Lung (tissue), 11 donors: ENCODE measurements at regions not wholly inside any gene's neighbourhood (a gene's known extent, or its start where the extent isn't known, plus 50 kb on each side); places are given as distances from the start of the nearest gene placed in this dataset.
A peak's percentile ranks its signal among the peaks of the same experiment; 100 is the strongest.

Source experiments
- ATAC-seq: fragments of 200-7000 bp; cut with Tn5 transposase; one replicate; pipeline ENCODE4 v1.9.1; 2020; ENCODE audit warnings: moderate number of reproducible peaks; ENCODE audit not compliant: insufficient read depth, low FRiP score
- DNase-seq, 3 donors: peaks; one replicate each; pipeline ENCODE4 v3.0.0-alpha.2; 2013 to 2017
- H3K27ac ChIP-seq, 2 donors: one replicate each; pipeline ENCODE4 v1.5.1; 2013; ENCODE audit warnings: mild to moderate bottlenecking in 2 of 2, moderate library complexity in 2 of 2, control low read depth in 1 of 2, inconsistent platforms in 1 of 2, low read depth in 1 of 2, low read length in 1 of 2
- H3K27me3 ChIP-seq, 3 donors: one replicate each; pipeline ENCODE4 v1.5.1; 2013; ENCODE audit warnings: low read length in 2 of 3; ENCODE audit not compliant: control insufficient read depth in 3 of 3, insufficient read depth in 3 of 3
- H3K36me3 ChIP-seq, 4 donors: one replicate each; pipeline ENCODE4 v1.5.1; 2013; ENCODE audit warnings: low read length in 4 of 4, mild to moderate bottlenecking in 1 of 4, moderate library complexity in 1 of 4; ENCODE audit not compliant: control insufficient read depth in 4 of 4, insufficient read depth in 4 of 4
- H3K4me1 ChIP-seq, 5 donors: one replicate each; pipeline ENCODE4 v1.5.1; 2013; ENCODE audit warnings: low read length in 5 of 5, mild to moderate bottlenecking in 2 of 5, moderate library complexity in 1 of 5; ENCODE audit not compliant: control insufficient read depth in 5 of 5, insufficient read depth in 5 of 5
- H3K4me3 ChIP-seq: one replicate; pipeline ENCODE4 v1.5.1; 2013; ENCODE audit warnings: mild to moderate bottlenecking, control low read depth, moderate library complexity
- H3K9ac ChIP-seq, 2 donors: one replicate each; pipeline ENCODE4 v1.5.1; 2013; ENCODE audit warnings: low read length in 2 of 2, control low read depth in 1 of 2; ENCODE audit not compliant: insufficient read depth in 1 of 2
- H3K9me3 ChIP-seq, 4 donors: one replicate each; pipeline ENCODE4 v1.5.1; 2013; ENCODE audit warnings: low read length in 3 of 4, mild to moderate bottlenecking in 1 of 4, moderate library complexity in 1 of 4; ENCODE audit not compliant: control insufficient read depth in 4 of 4, insufficient read depth in 3 of 4
- WGBS, 2 donors: extraction: QIAGEN DNeasy Blood & Tissue Kit; methylation state at CpG; one replicate each; pipeline ENCODE4 v1.1.7; 2013; 5-methylcytosine and 5-hydroxymethylcytosine counted together
- TF ChIP-seq, protein P1 (sequence below): IDR thresholded peaks from 2 replicates; pipeline ENCODE4 v1.5.1; 2012; ENCODE audit warnings: mild to moderate bottlenecking; ENCODE audit errors: control extremely low read depth, extremely low read depth
- donor health status: control.
- donor health status: control.
- donor health status: Bipolar disorder and iron deficiency.
- donor health status: healthy.
- donor health status: DM: yes; HTN: yes; CAD: no.

DNA sequence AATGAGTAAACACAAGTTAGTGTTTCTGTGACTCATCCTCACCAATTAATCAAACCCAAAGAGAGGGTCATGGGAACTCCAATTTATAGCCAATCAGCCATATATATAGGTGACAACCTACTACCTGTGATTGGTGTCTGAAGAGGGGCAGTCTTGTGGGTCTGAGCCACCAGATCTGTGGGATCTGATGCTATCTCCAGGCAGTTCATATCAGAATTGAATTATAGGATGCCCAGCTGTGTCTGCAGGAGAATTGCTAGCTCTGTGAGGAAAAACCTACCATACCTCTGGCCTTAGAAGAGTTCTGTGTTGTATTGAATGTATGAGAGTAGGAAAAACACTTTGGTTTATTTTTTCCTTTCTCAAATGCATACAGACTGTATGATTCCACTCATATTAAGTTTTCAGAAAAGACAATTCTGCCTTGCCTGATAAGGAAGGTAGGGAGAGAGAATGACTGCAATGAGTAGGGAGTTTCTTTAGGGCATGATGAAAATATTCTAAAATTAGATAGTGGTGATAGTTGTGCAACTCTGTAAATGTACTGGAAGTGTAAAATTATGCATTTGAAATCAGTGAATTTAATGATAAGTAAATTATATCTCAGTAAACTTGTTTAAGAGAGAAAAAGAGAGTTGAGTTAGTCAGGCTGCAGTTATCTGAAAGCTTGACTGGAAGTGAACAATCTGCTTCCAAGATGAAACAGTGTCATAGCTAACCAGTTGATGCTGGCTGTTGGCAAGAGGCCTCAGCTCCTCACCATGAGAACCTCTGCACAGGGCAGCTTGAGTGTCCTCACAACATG, 274.9 kb downstream of the AUH start:
- Histone ChIP-seq H3K9me3 (no peaks in the 10 kb centered on the region), H3K9ac (no peak overlapping the region), H3K4me1 (peaks cover 0 to 5% (median 0%) of the 10 kb centered on the region in 5 donors), H3K27me3 (no peaks in the 10 kb centered on the region), H3K36me3 (no peaks in the 10 kb centered on the region), H3K27ac (no peak overlapping the region), H3K4me3 (no peak overlapping the region)
- DNase-seq (no peak), ATAC-seq (no peak)
- TF ChIP-seq, protein P1, sequence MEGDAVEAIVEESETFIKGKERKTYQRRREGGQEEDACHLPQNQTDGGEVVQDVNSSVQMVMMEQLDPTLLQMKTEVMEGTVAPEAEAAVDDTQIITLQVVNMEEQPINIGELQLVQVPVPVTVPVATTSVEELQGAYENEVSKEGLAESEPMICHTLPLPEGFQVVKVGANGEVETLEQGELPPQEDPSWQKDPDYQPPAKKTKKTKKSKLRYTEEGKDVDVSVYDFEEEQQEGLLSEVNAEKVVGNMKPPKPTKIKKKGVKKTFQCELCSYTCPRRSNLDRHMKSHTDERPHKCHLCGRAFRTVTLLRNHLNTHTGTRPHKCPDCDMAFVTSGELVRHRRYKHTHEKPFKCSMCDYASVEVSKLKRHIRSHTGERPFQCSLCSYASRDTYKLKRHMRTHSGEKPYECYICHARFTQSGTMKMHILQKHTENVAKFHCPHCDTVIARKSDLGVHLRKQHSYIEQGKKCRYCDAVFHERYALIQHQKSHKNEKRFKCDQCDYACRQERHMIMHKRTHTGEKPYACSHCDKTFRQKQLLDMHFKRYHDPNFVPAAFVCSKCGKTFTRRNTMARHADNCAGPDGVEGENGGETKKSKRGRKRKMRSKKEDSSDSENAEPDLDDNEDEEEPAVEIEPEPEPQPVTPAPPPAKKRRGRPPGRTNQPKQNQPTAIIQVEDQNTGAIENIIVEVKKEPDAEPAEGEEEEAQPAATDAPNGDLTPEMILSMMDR, result no peak

DNA sequence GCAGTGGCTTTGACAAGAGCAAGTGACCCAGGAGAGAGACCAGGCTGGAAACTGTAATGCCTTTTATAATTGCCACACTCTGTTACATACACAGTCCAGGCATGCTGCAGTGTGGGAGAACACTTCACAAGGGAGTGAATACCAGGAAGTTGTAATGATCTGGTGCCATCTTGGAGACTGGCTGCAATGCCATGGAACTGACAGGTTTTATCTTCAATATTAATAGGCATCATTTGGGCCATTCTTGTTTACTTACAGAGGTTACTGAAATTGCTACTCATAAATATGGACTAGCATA, 274.3 kb downstream of the AUH start:
- no peak overlapping the region for H3K27ac ChIP-seq
- H3K9ac ChIP-seq, result no peak overlapping the region

DNA sequence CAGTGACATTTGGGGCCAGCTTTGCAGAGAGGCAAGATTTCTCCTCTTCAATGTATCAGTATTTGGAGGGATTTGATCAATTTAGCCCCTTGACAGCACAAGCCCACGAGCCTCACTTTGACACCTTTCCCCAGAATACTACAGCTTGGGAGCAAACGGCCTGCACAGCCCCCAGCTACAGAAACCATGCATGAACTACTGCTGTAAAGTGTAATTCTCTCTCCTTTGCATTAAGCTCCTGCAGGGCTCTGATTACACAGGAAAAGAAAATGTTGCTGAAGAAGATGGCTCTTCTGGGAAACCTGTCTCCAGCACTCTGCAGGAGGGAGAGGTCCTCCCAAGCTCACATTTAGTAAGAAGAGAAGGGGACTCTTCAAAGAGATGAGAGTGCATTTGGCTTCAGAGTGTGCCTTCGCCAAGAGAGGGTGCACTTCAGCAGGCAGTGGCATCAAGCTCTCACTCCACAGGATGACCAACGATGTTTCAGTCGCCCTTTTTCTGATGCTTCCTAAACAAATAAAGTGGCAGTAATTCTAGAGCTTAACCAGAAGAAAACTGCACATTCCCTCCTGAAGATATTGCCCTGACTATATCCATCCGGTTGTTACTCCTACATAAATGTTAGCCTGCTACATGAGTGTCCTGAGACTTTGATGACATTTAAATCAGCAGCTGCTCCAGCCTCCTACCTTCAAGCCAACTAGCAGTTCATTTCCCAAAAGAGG, 272.2 kb downstream of the AUH start:
- ATAC-seq, result no peak
- TF ChIP-seq, protein P1, result no peak

More for the DNA sequence above, 274.3 kb downstream of the AUH start:
- DNase-seq (no peak), ATAC-seq (no peak)
- no peaks in the 10 kb centered on the region for H3K36me3 ChIP-seq
- TF ChIP-seq, protein P1, result no peak
- H3K27me3 ChIP-seq, result no peaks in the 10 kb centered on the region
- no peak overlapping the region for H3K4me3 ChIP-seq
- H3K4me1 ChIP-seq, result peaks cover 0 to 5% (median 0%) of the 10 kb centered on the region in 5 donors
- no peaks in the 10 kb centered on the region for H3K9me3 ChIP-seq

DNA sequence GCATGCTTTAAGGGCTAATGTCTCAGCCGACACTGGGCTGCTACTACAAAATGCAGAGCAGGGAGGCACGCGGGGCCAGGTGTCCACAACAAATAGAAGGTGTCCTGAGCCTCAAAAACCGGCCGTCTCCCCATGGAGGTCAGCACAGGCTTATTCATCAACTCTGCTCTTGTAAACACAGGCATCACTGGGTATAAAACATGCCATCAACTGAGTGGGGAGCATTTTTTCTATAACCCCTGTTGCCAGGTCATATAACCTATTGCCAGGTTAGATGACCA, 271.6 kb downstream of the AUH start:
- H3K27ac ChIP-seq, result no peak overlapping the region
- TF ChIP-seq, protein P1, result no peak

More for the DNA sequence above, 272.2 kb downstream of the AUH start:
- no peaks in the 10 kb centered on the region for H3K27me3 ChIP-seq
- no peak overlapping the region for H3K27ac ChIP-seq
- no peaks in the 10 kb centered on the region for H3K9me3 ChIP-seq
- WGBS, 2 donors, result 42 to 46% methylated on average over 6 of the region's 6 CpGs
- H3K4me3 ChIP-seq, result no peak overlapping the region
- peaks cover 0 to 5% (median 0%) of the 10 kb centered on the region in 5 donors for H3K4me1 ChIP-seq
- no peaks in the 10 kb centered on the region for H3K36me3 ChIP-seq
- DNase-seq, result peak in 2 of 3 donors; percentile 57 to 71
- H3K9ac ChIP-seq, result no peak overlapping the region

More for the DNA sequence above, 271.6 kb downstream of the AUH start:
- Histone ChIP-seq H3K36me3 (no peaks in the 10 kb centered on the region), H3K4me1 (peaks cover 0 to 5% (median 0%) of the 10 kb centered on the region in 5 donors), H3K4me3 (no peak overlapping the region), H3K9ac (no peak overlapping the region), H3K27me3 (no peaks in the 10 kb centered on the region), H3K9me3 (no peaks in the 10 kb centered on the region)
- ATAC-seq (no peak), DNase-seq (no peak)
- WGBS, 2 donors, result 78 to 88% methylated on average over 5 of the region's 5 CpGs
